ENCODE measurements at regions not wholly inside any gene's neighbourhood (a gene's known extent, or its start where the extent isn't known, plus 50 kb on each side); places are given as distances from the start of the nearest gene placed in this dataset.
A peak's percentile ranks its signal among the peaks of the same experiment; 100 is the strongest.

DNA sequence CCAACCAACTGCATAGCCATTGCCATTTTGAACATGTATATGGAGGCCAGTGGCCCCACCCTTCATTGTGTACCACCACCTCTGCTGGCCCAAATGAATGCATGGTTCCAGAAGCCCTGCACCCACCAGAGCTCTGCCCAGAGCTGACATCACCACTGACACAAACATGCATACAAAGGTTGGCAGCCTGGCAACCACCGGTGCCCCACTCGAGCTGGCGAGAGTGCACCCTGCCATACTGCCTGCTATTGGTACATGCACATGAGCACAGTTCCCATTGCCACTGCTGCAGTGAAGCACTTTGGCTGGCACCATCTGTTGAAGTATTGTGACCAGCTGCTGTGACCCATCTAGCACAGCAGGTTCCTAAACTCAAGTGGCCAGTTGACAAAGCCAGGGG is 1564.9 kb downstream of the OLFM4 start:
- H3K36me3 ChIP-seq = no peaks in the 10 kb centered on the region
- no peak overlapping the region for H3K27ac ChIP-seq
- H3K9me3 ChIP-seq = no peaks in the 10 kb centered on the region
- intact Hi-C loops (cut with DNase I) = no loop called here
- H3K27me3 ChIP-seq = no peaks in the 10 kb centered on the region
- H3K4me1 ChIP-seq = no peaks in the 10 kb centered on the region
- peak in 1 of 4 donors; percentile 22 for ATAC-seq
- WGBS, 4 donors = 87 to 95% (median 94%) methylated on average over 3 of the region's 3 CpGs
- TF ChIP-seq POLR2A (IDR thresholded peaks at IDR 0.05) = no peak
- DNase-seq = no peak
- H3K4me3 ChIP-seq = no peak overlapping the region

DNA sequence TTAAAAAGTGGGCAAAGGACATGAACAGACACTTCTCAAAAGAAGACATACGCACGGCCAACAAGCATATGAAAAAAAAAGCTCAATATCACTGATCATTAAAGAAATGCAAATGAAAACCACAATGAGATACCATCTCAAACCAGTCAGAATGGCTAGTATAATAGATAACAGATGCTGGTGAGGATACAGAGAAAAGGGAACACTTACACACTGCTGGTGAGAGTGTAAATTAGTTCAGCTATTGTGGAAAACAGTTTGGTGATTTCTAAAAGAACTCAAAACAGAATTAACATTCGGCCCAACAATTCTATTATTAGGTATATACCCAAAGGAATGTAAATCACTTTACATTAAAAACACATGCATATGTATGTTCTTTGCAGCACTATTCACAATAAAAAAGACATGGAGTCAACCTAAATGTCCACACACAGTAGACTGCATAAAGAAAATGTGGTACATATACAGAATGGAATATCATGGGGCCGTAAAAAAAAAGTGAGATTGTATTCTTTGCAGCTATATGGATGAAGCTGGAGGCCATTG is 1569.0 kb downstream of the OLFM4 start:
- Histone ChIP-seq H3K27ac (no peak overlapping the region), H3K36me3 (no peaks in the 10 kb centered on the region), H3K27me3 (no peaks in the 10 kb centered on the region), H3K4me1 (no peaks in the 10 kb centered on the region), H3K9me3 (peaks cover 0 to 10% (median 0%) of the 10 kb centered on the region in 12 donors), H3K4me3 (no peak overlapping the region)
- intact Hi-C loops (cut with DNase I) = no loop called here
- ATAC-seq = no peak
- no peak for DNase-seq
- TF ChIP-seq, protein P1, sequence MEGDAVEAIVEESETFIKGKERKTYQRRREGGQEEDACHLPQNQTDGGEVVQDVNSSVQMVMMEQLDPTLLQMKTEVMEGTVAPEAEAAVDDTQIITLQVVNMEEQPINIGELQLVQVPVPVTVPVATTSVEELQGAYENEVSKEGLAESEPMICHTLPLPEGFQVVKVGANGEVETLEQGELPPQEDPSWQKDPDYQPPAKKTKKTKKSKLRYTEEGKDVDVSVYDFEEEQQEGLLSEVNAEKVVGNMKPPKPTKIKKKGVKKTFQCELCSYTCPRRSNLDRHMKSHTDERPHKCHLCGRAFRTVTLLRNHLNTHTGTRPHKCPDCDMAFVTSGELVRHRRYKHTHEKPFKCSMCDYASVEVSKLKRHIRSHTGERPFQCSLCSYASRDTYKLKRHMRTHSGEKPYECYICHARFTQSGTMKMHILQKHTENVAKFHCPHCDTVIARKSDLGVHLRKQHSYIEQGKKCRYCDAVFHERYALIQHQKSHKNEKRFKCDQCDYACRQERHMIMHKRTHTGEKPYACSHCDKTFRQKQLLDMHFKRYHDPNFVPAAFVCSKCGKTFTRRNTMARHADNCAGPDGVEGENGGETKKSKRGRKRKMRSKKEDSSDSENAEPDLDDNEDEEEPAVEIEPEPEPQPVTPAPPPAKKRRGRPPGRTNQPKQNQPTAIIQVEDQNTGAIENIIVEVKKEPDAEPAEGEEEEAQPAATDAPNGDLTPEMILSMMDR (IDR thresholded peaks at IDR 0.05) = no peak
- TF ChIP-seq POLR2A (IDR thresholded peaks at IDR 0.05) = no peak
- WGBS, 4 donors = 75 to 86% (median 83%) methylated on average over 4 of the region's 4 CpGs

- Histone ChIP-seq H3K4me3 (no peak overlapping the region), H3K9me3 (peaks cover 0 to 11% (median 0%) of the 10 kb centered on the region in 12 donors), H3K27ac (no peak overlapping the region), H3K4me1 (no peaks in the 10 kb centered on the region), H3K36me3 (no peaks in the 10 kb centered on the region), H3K27me3 (no peaks in the 10 kb centered on the region)
- WGBS, 4 donors = 43 to 53% (median 49%) methylated on average over 1 of the region's 1 CpG
- no peak for ATAC-seq
- TF ChIP-seq, protein P1 (IDR thresholded peaks at IDR 0.05) = no peak
- TF ChIP-seq POLR2A (IDR thresholded peaks at IDR 0.05) = no peak
- intact Hi-C loops (cut with DNase I) = no loop called here
- no peak for DNase-seq
These were observed 1570.8 kb downstream of the OLFM4 start for GRCh38 chr13:54599413-54599812.

DNA sequence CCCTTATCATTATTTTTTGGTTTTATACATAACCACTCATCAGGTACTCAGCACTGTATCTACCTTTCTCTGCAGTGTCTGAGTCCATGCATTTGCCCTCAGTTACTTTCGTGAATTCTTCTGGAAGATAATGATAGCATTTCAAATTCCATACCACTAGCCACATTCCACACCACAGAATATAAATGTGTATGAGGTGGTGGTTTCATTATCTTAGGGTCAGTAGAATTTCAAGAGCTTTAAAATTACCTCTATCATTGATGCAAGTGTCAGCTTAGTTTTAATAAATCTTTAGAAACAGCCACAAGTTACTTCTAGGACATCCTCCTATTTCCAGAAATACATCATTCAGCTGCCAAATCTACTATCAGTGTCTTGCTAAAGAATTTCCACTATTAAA is 1578.3 kb downstream of the OLFM4 start:
- Histone ChIP-seq H3K4me3 (no peak overlapping the region), H3K27ac (no peak overlapping the region), H3K9me3 (peaks cover 0 to 10% (median 0%) of the 10 kb centered on the region in 12 donors), H3K27me3 (no peaks in the 10 kb centered on the region), H3K4me1 (no peaks in the 10 kb centered on the region), H3K36me3 (no peaks in the 10 kb centered on the region)
- intact Hi-C loops (cut with DNase I) = no loop called here
- DNase-seq = no peak
- WGBS, 4 donors = 28 to 44% (median 37%) methylated on average over 1 of the region's 1 CpG
- TF ChIP-seq, protein P1 (IDR thresholded peaks at IDR 0.05) = no peak
- TF ChIP-seq POLR2A (IDR thresholded peaks at IDR 0.05) = no peak
- no peak for ATAC-seq

GRCh38 chr13:54607421-54607820 is 1578.8 kb downstream of the OLFM4 start:
- DNase-seq = no peak
- Histone ChIP-seq H3K9me3 (peaks cover 0 to 6% (median 0%) of the 10 kb centered on the region in 12 donors), H3K27me3 (no peaks in the 10 kb centered on the region), H3K36me3 (no peaks in the 10 kb centered on the region), H3K27ac (no peak overlapping the region), H3K4me1 (no peaks in the 10 kb centered on the region), H3K4me3 (no peak overlapping the region)
- ATAC-seq = no peak
- intact Hi-C loops (cut with DNase I) = no loop called here
- TF ChIP-seq POLR2A (IDR thresholded peaks at IDR 0.05) = no peak
- TF ChIP-seq, protein P1 (IDR thresholded peaks at IDR 0.05) = no peak

Data from heart left ventricle (tissue), 16 donors.